ENCODE measurements at regions not wholly inside any gene's neighbourhood (a gene's known extent, or its start where the extent isn't known, plus 50 kb on each side); places are given as distances from the start of the nearest gene placed in this dataset.

GRCh38 chr5:71988808-71989207 is 118.5 kb upstream of the MAP1B start:
- FAIRE-seq (no peak), DNase-seq (ENCODE audit: low read depth, low spot score) (no peak)
- H3K27me3 ChIP-seq (ENCODE audit: control insufficient read depth, extremely low read depth, insufficient read depth, low read length) = no peaks in the 10 kb centered on the region
- H3K4me3 ChIP-seq (ENCODE audit: control insufficient read depth in 2 of 3, extremely low read depth in 1 of 3, insufficient read depth in 2 of 3, low read depth in 1 of 3, low read length in 3 of 3) = no peak overlapping the region
- no peaks in the 10 kb centered on the region for H3K4me1 ChIP-seq (ENCODE audit: control insufficient read depth, extremely low read depth, insufficient read depth, low read length)
- no peak for TF ChIP-seq EZH2 (IDR thresholded peaks at IDR 0.05; ENCODE audit: low read length)
- no peak for TF ChIP-seq CTCF (optimal IDR thresholded peaks at IDR 0.05 in 1 of 3, IDR thresholded peaks at IDR 0.05 in 1 of 3, conservative IDR thresholded peaks at IDR 0.05 in 1 of 3; ENCODE audit: extremely low read depth in 1 of 3, insufficient read depth in 2 of 3, low read length in 3 of 3)
- H3K27ac ChIP-seq (ENCODE audit: control insufficient read depth, insufficient read depth, low read length) = no peak overlapping the region
- H3K9ac ChIP-seq (ENCODE audit: control insufficient read depth, extremely low read depth, insufficient read depth, low read length) = no peak overlapping the region
- no peak overlapping the region for H3K4me2 ChIP-seq (ENCODE audit: control insufficient read depth, extremely low read depth, insufficient read depth, low read depth, low read length)
- H3K9me1 ChIP-seq (ENCODE audit: control insufficient read depth, extremely low read depth, insufficient read depth, low read length) = no peaks in the 10 kb centered on the region
- no peaks in the 10 kb centered on the region for H3K79me2 ChIP-seq (ENCODE audit: control insufficient read depth, insufficient read depth, low read length)
- no peaks in the 10 kb centered on the region for H3K9me3 ChIP-seq (ENCODE audit: control insufficient read depth, low read depth, low read length)
- H3K36me3 ChIP-seq (ENCODE audit: control insufficient read depth in 2 of 2, extremely low read depth in 1 of 2, insufficient read depth in 2 of 2, low read length in 2 of 2) = no peaks in the 10 kb centered on the region
- H4K20me1 ChIP-seq (ENCODE audit: control insufficient read depth, extremely low read depth, insufficient read depth, low read length) = no peaks in the 10 kb centered on the region
- no peak overlapping the region for H2AFZ ChIP-seq (ENCODE audit: control insufficient read depth, low read length)
- dilution Hi-C loops (cut with MboI; ENCODE audit: extremely low pct_ligation_motif_present, low sequenced_read_pairs) = no loop called here

GRCh38 chr5:71993600-71993999 is 113.7 kb upstream of the MAP1B start:
- Histone ChIP-seq H3K9me3 (ENCODE audit: control insufficient read depth, low read depth, low read length) (no peaks in the 10 kb centered on the region), H3K9me1 (ENCODE audit: control insufficient read depth, extremely low read depth, insufficient read depth, low read length) (no peaks in the 10 kb centered on the region), H3K4me2 (ENCODE audit: control insufficient read depth, extremely low read depth, insufficient read depth, low read depth, low read length) (no peak overlapping the region), H4K20me1 (ENCODE audit: control insufficient read depth, extremely low read depth, insufficient read depth, low read length) (no peaks in the 10 kb centered on the region), H3K4me1 (ENCODE audit: control insufficient read depth, extremely low read depth, insufficient read depth, low read length) (no peaks in the 10 kb centered on the region), H3K27ac (ENCODE audit: control insufficient read depth, insufficient read depth, low read length) (no peak overlapping the region), H3K4me3 (ENCODE audit: control insufficient read depth in 2 of 3, extremely low read depth in 1 of 3, insufficient read depth in 2 of 3, low read depth in 1 of 3, low read length in 3 of 3) (no peak overlapping the region), H3K79me2 (ENCODE audit: control insufficient read depth, insufficient read depth, low read length) (no peaks in the 10 kb centered on the region), H3K36me3 (ENCODE audit: control insufficient read depth in 2 of 2, extremely low read depth in 1 of 2, insufficient read depth in 2 of 2, low read length in 2 of 2) (no peaks in the 10 kb centered on the region), H3K27me3 (ENCODE audit: control insufficient read depth, extremely low read depth, insufficient read depth, low read length) (peaks cover 3% of the 10 kb centered on the region), H2AFZ (ENCODE audit: control insufficient read depth, low read length) (no peak overlapping the region), H3K9ac (ENCODE audit: control insufficient read depth, extremely low read depth, insufficient read depth, low read length) (no peak overlapping the region)
- TF ChIP-seq EZH2 (IDR thresholded peaks at IDR 0.05; ENCODE audit: low read length) = no peak
- no peak for TF ChIP-seq CTCF (optimal IDR thresholded peaks at IDR 0.05 in 1 of 3, IDR thresholded peaks at IDR 0.05 in 1 of 3, conservative IDR thresholded peaks at IDR 0.05 in 1 of 3; ENCODE audit: extremely low read depth in 1 of 3, insufficient read depth in 2 of 3, low read length in 3 of 3)
- FAIRE-seq = no peak
- dilution Hi-C loops (cut with MboI; ENCODE audit: extremely low pct_ligation_motif_present, low sequenced_read_pairs) = no loop called here
- no peak for DNase-seq (ENCODE audit: low read depth, low spot score)
